Karpas-422 (cell line): ENCODE measurements at regions not wholly inside any gene's neighbourhood (a gene's known extent, or its start where the extent isn't known, plus 50 kb on each side); places are given as distances from the start of the nearest gene placed in this dataset.

Source experiments
- DNase-seq: peaks from one replicate; pipeline ENCODE4 v3.0.0-alpha.2; 2015
- H2AFZ ChIP-seq: fragments of 200-600 bp; sonication (generic); 2 replicates; pipeline ENCODE4 v1.6.1; 2014; ENCODE audit warnings: antibody characterized with exemption, low read length, mixed read lengths
- H3K27ac ChIP-seq: fragments of 200-600 bp; sonication (generic); 2 replicates; pipeline ENCODE4 v1.5.1; 2014; ENCODE audit warnings: mild to moderate bottlenecking, low read length, moderate library complexity
- H3K27me3 ChIP-seq: fragments of 200-600 bp; sonication (generic); 2 replicates; pipeline ENCODE4 v1.6.1; 2014; ENCODE audit warnings: low read length, mixed read lengths
- H3K36me3 ChIP-seq: fragments of 200-600 bp; sonication (generic); 2 replicates; pipeline ENCODE4 v1.6.1; 2014; ENCODE audit warnings: low read length, mixed read lengths; ENCODE audit not compliant: insufficient read depth
- H3K4me1 ChIP-seq: fragments of 200-600 bp; sonication (generic); 2 replicates; pipeline ENCODE4 v1.6.1; 2014; ENCODE audit warnings: mild to moderate bottlenecking, low read length, mixed read lengths
- H3K4me2 ChIP-seq: fragments of 200-600 bp; sonication (generic); 2 replicates; pipeline ENCODE4 v1.6.1; 2014; ENCODE audit warnings: low read length, low read depth, mild to moderate bottlenecking; ENCODE audit not compliant: poor library complexity, severe bottlenecking
- H3K4me3 ChIP-seq: fragments of 200-600 bp; sonication (generic); 2 replicates; pipeline ENCODE4 v1.5.1; 2014; ENCODE audit warnings: mild to moderate bottlenecking, antibody characterized with exemption, low read length, mixed read lengths
- H3K79me2 ChIP-seq: fragments of 200-600 bp; sonication (generic); 2 replicates; pipeline ENCODE4 v1.6.1; 2014; ENCODE audit warnings: mild to moderate bottlenecking, low read length, mixed read lengths
- H3K9ac ChIP-seq: fragments of 200-600 bp; sonication (generic); 2 replicates; pipeline ENCODE4 v1.6.0; 2014; ENCODE audit warnings: low read length
- H3K9me2 ChIP-seq: fragments of 200-600 bp; sonication (generic), shearing (Covaris generic); replicated peaks from 2 replicates; pipeline ENCODE4 v1.6.0; 2014; ENCODE audit warnings: mild to moderate bottlenecking, low read length, moderate library complexity; ENCODE audit not compliant: insufficient read depth
- H3K9me3 ChIP-seq: fragments of 300-700, 200-600 bp; sonication (generic); 2 replicates; pipeline ENCODE4 v1.6.1; 2014; ENCODE audit warnings: low read length, mixed read lengths
- H4K20me1 ChIP-seq: fragments of 200-600 bp; sonication (generic); 2 replicates; pipeline ENCODE4 v1.6.1; 2014; ENCODE audit warnings: mild to moderate bottlenecking, antibody characterized with exemption, low read length, low read depth; ENCODE audit not compliant: insufficient read depth

DNA sequence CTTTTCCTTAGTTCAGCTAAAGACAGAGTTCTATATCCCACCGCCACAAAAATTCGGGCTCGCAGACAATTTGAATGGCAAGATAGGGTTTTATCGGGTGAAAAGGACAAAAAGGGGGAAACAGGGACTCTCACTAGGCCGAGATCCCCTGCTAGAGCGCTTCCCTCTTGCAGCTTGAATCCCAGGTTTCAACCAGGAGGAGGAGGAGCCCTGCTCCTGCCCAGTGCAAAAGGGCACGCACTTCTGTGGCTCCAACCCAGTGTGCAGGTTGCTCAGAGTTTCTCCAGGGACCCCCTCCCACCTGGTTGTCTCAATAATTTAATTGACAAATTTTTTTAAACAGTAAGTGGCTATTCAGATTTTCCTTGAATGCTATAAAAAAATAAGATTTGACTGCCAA, 152.6 kb upstream of the LUZP2 start:
- Histone ChIP-seq H3K4me3 (no peak overlapping the region), H3K9ac (no peak overlapping the region), H3K4me2 (no peak overlapping the region), H3K79me2 (no peaks in the 10 kb centered on the region), H3K9me3 (peaks cover 27% of the 10 kb centered on the region), H2AFZ (no peak overlapping the region), H3K9me2 (no peaks in the 10 kb centered on the region), H3K36me3 (no peaks in the 10 kb centered on the region), H3K4me1 (no peaks in the 10 kb centered on the region), H3K27ac (no peak overlapping the region), H3K27me3 (no peaks in the 10 kb centered on the region), H4K20me1 (no peaks in the 10 kb centered on the region)
- DNase-seq: no peak

DNA sequence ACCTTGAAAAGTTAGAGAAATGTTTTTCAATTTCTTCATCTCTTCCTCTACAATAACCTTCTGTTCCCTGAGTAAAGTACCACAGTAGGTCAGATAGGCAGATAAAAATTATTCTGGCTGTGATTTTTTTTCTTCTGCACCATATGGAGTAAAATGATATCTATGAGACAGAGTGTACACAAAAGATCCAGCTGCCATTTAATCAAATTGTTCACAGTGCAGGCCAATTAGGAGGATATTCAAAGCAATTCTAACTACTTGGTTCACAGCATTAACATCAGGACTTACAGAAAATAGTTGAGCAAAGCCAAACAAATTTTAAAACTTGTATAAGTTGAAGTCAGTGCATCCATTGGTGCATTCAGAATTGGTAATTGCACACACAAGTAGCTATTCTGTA, 147.9 kb upstream of the LUZP2 start:
- Histone ChIP-seq H3K9ac (no peak overlapping the region), H3K27me3 (no peaks in the 10 kb centered on the region), H3K4me2 (no peak overlapping the region), H2AFZ (no peak overlapping the region), H3K36me3 (no peaks in the 10 kb centered on the region), H3K9me3 (peaks cover 34% of the 10 kb centered on the region; the same call in 1 of the 2 replicates), H4K20me1 (no peaks in the 10 kb centered on the region), H3K4me3 (no peak overlapping the region), H3K9me2 (no peaks in the 10 kb centered on the region), H3K27ac (no peak overlapping the region), H3K4me1 (no peaks in the 10 kb centered on the region), H3K79me2 (no peaks in the 10 kb centered on the region)
- DNase-seq: no peak

DNA sequence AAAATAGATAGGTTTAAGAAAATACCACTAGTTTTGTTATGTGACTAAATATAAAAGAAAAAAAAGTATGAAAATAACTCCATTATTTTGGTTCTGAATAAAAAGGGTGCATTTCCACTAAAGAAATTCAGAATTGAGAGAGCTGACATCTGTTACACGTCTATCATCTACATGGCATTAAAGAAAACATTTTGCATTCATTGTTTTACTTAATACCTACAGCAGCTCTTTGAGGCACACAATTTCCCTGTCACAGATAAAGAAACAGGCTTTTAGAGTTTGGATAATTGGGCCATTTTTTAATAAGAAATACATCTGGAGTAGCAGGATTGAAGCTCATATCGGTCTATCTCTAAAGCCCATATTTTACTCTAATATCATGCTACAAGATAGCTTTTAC, 145.7 kb upstream of the LUZP2 start:
- Histone ChIP-seq H3K9me3 (peaks cover 33% of the 10 kb centered on the region; the same call in 1 of the 2 replicates), H2AFZ (no peak overlapping the region), H3K9me2 (no peaks in the 10 kb centered on the region), H3K27me3 (no peaks in the 10 kb centered on the region), H3K27ac (no peak overlapping the region), H3K36me3 (no peaks in the 10 kb centered on the region), H3K4me2 (no peak overlapping the region), H3K4me1 (no peaks in the 10 kb centered on the region), H3K79me2 (no peaks in the 10 kb centered on the region), H4K20me1 (no peaks in the 10 kb centered on the region), H3K9ac (no peak overlapping the region), H3K4me3 (no peak overlapping the region)
- DNase-seq: no peak

DNA sequence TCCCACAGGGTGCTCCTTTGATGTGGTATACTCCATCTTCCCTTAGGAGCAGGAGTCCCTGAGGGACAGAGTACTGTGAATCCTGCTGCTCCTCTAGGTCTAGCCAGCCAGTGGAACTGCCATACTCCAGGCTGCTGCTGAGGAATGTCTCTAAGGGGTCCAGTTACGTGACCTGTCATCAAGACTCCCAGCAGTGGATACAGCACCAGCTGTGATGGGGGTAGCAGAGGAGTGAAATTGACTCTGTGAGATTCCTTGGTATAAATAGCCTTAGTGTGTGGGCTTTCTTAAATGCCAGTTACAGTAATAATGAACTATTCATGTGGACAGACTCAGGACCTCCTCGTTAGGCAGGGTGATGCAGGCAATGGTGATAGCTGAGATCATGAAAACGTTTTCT, 140.4 kb upstream of the LUZP2 start:
- Histone ChIP-seq H3K36me3 (no peaks in the 10 kb centered on the region), H4K20me1 (no peaks in the 10 kb centered on the region), H3K27ac (no peak overlapping the region), H3K9ac (no peak overlapping the region), H3K9me3 (peaks cover 17% of the 10 kb centered on the region), H3K4me1 (no peaks in the 10 kb centered on the region), H2AFZ (no peak overlapping the region), H3K27me3 (no peaks in the 10 kb centered on the region), H3K4me2 (no peak overlapping the region), H3K9me2 (no peaks in the 10 kb centered on the region), H3K4me3 (no peak overlapping the region), H3K79me2 (no peaks in the 10 kb centered on the region)
- DNase-seq: no peak

DNA sequence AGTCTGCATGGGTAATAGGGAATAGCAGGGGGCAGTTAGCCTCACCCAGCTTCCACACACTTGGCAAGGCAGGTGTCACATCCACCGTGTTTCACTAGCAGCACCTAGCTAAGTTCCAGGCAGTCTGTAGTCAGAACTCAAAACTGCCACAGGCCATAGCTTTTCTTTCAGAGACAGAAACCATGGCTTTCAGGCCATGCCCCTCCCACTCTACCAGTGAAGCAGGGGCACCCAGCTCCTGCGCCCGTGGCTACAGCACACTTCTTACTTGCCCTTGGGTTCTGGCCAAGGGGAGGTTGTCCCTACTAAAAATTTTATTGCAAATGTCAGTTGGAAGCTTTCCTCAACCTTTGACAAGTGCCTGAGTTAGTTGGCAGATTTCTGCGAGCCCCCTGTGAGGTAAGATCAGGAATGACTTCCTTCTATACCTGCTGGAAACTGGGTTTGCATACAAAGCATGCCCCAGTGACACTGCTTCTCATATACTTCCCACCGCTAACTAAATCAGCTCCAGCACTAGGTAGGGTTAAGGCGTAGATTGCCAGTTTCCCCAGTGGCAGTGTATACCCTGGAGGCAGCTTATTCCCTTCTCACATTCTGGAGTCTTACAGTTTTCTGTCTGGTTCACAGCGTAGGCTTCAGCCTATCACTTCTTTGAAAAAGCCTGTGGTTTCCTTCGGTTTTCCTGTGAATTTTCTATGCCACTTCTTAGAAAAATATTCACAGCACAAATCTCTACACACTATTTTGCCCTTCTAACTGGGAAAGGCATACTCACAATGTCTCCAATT, 139.0 kb upstream of the LUZP2 start:
- H3K4me1 ChIP-seq: no peaks in the 10 kb centered on the region
- H3K36me3 ChIP-seq: no peaks in the 10 kb centered on the region
- no peak overlapping the region for H3K4me2 ChIP-seq
- no peaks in the 10 kb centered on the region for H3K9me2 ChIP-seq
- no peaks in the 10 kb centered on the region for H3K79me2 ChIP-seq
- no peak overlapping the region for H3K4me3 ChIP-seq
- no peak overlapping the region for H3K9ac ChIP-seq
- no peaks in the 10 kb centered on the region for H3K27me3 ChIP-seq
- H2AFZ ChIP-seq: no peak overlapping the region
- peaks cover 18% of the 10 kb centered on the region for H3K9me3 ChIP-seq
- no peaks in the 10 kb centered on the region for H4K20me1 ChIP-seq
- DNase-seq: no peak
- no peak overlapping the region for H3K27ac ChIP-seq

DNA sequence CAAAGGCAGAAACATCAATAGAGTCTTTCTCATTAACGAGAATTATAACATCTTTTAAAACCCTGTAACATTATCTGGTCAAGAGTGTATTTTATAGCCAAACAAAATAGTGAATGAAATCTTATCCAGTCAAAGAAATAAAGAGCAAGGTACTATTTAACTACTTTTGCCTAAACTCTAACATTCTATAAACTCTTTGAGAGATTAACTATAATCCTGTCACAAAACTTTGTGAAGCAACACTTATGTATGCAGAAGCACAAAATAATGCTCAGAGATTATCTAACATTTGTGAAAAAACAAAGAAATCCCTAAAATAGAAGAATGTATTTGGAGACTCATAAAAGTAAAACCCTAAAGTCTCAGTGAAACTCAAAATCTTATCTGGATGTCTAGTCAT, 124.4 kb upstream of the LUZP2 start:
- Histone ChIP-seq H2AFZ (no peak overlapping the region), H3K9ac (no peak overlapping the region), H3K27ac (no peak overlapping the region), H3K9me2 (no peaks in the 10 kb centered on the region), H3K4me3 (no peak overlapping the region), H4K20me1 (no peaks in the 10 kb centered on the region), H3K4me2 (no peak overlapping the region), H3K27me3 (no peaks in the 10 kb centered on the region), H3K36me3 (no peaks in the 10 kb centered on the region), H3K4me1 (no peaks in the 10 kb centered on the region), H3K9me3 (peaks cover 28% of the 10 kb centered on the region), H3K79me2 (no peaks in the 10 kb centered on the region)
- no peak for DNase-seq

DNA sequence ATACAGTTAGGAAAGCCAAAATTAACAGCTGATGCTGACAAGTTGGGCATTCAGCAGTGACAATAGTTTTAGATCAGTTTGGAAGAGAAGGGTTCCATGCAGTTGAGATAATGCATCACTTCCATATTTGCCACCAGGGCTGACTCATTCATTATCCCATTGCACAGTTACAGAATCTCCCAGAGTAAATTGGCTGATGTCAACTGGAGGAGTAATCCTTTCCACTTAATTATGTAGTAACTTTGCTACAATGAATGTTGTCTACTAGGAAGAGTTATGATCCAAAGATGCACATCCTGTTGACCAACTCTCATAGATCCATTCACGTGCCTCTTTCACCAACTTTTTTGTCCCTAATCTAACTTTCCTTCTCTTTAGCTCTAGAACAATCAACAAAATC, 123.3 kb upstream of the LUZP2 start:
- Histone ChIP-seq H4K20me1 (no peaks in the 10 kb centered on the region), H2AFZ (no peak overlapping the region), H3K36me3 (no peaks in the 10 kb centered on the region), H3K27ac (no peak overlapping the region), H3K4me2 (no peak overlapping the region), H3K27me3 (no peaks in the 10 kb centered on the region), H3K9me3 (peaks cover 27% of the 10 kb centered on the region), H3K9ac (no peak overlapping the region), H3K9me2 (no peaks in the 10 kb centered on the region), H3K4me3 (no peak overlapping the region), H3K79me2 (no peaks in the 10 kb centered on the region), H3K4me1 (no peaks in the 10 kb centered on the region)
- no peak for DNase-seq

DNA sequence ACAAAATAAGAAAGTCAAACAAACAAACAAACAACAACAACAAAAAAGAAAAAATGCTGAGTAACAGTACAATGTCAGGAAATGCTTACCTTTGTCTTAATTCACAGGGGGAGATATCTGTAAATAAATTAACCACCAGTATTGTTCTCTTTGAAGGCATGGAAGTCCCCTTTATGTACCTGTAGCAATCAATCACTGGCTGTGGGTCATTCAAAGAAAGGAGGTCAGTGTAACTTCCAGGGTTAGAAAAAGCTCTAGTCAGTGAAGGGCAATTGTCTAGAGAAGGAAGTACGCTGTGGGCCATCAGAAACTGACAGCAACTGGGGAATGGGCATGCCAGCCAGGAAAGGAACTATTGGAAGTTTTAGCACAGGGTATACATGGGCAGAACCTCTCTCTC, 121.5 kb upstream of the LUZP2 start:
- no peak overlapping the region for H3K4me3 ChIP-seq
- H3K9ac ChIP-seq: no peak overlapping the region
- no peaks in the 10 kb centered on the region for H3K36me3 ChIP-seq
- no peaks in the 10 kb centered on the region for H3K9me2 ChIP-seq
- H3K27me3 ChIP-seq: no peaks in the 10 kb centered on the region
- no peak overlapping the region for H3K27ac ChIP-seq
- no peak overlapping the region for H2AFZ ChIP-seq
- no peak for DNase-seq
- no peaks in the 10 kb centered on the region for H4K20me1 ChIP-seq
- H3K9me3 ChIP-seq: peaks cover 28% of the 10 kb centered on the region
- H3K4me2 ChIP-seq: no peak overlapping the region
- H3K79me2 ChIP-seq: no peaks in the 10 kb centered on the region
- no peaks in the 10 kb centered on the region for H3K4me1 ChIP-seq
